HG03097 (cell line): ENCODE measurements at regions not wholly inside any gene's neighbourhood (a gene's known extent, or its start where the extent isn't known, plus 50 kb on each side); places are given as distances from the start of the nearest gene placed in this dataset.

Experiments
- ATAC-seq: cut with Tn5 transposase; IDR thresholded peaks from one replicate; pipeline ENCODE4 v1.9.1; 2021; ENCODE audit not compliant: unreplicated experiment, low FRiP score

DNA sequence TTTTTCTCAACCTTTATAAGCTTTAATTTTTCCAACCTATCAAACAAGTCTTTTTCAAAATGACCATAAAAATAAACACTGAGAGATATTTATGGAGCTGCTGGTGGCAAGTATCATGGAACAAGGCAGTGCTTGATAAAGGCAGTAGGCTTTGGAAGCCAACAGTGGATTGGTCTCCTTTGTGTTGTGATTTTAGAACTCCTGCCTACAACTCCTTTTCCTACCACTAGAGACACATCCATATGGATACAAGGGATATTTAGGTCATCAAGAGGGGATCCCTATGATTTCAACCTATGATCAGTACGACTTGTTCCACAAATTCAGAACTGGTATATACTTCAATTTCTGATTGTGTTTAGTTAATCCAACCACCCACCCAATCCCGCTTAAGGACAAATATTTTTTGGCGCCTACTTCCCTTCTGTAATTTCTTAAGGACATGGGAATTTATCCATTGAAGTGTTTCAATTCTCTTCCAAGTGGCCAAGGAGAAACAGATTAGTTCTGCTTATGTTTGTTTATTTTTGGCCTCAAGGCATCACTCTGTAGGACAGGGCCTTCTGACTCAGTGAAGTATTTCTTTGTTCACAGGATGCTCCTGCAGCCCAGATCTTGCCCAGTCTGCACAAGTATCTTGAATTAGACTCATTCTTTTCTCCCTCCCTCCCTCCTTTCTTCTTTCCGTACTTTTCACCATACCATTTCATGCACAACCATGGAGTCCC is 2119.6 kb upstream of the PIK3C3 start:
- ATAC-seq, result no peak

DNA sequence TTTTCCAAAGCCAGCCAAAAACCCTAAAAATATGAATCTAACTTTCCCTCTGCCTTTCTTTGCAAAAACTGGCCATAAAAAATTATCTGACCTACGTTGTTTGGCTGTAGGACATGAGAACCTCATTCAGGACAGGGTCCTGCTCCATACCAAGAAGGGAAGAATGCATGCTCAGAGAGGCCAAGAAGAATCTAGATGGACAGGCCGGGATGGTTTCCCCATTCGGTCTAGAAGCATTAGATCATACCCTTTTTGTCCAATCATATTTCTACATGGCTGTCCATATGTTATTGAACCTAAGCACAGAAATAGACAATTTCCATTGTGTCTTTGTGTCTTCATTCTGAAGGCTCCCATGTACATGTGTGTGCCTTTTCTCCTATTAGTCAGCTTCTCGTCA is 2120.4 kb upstream of the PIK3C3 start:
- ATAC-seq, result no peak

DNA sequence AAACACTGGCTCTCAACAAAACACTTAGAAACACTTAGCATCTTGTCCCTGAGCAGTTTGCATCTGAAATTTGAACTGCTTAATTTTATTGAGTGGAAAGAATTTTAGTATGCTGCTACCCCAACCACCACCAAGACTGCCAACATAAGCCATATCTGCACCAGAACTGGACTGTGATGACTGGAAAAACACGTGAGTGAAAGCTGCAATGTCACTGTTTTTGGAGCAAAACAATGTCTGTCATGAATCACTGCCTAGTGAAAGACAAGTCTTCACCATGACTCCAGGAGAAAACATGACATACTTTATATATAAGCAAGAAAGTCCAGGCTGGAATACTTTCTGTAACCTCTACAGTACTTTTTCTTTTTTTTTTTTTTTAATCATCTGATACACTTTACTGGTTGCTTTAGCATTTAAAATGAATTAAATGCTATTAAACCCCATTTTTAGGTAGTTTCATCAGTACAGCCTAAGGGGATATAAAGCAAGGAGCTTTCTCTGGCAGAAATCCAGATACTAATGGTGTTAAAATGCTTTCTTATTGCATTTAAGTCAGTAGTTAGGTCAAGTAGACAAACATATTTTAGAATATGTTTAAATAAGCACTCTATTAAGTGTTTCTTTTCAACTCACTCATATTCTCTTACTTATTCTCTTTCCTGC is 2129.4 kb upstream of the PIK3C3 start:
- ATAC-seq, result no peak

DNA sequence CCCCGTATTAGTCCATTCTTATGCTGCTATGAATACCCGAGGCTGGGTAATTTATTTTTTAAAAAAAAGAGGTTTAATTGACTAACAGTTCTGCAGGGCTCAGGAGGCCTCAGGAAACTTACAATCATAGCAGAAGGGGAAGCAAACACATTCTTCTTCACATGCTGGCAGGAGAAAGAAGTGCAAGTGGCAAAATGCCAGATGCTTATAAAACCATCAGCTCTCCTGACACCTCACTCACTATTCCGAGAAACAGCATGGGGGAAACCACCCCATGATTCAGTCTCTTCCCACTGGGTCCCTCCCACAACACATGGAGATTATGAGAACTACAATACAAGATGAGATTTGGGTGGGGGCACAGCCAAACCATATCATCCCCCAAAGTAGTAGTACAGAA is 2148.5 kb upstream of the PIK3C3 start:
- no peak for ATAC-seq

DNA sequence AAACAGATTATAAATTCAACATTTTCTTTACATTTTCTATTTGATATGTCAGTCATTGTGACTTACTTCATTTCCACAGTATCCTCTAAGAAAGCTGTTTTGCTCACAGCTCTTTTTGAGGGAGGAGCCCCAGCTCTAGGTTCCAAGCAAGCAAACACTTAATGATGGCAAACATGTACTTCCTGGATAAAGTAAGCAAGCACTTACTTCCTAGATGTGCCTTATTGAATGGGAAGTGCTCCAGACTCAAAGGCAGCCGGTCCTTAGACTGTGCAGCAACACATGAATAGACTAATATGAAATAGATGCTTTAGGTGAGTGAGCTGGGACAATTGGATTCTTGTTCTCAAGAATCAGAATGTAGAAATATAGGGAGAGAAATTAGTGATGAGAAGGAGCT is 2149.8 kb upstream of the PIK3C3 start:
- no peak for ATAC-seq

DNA sequence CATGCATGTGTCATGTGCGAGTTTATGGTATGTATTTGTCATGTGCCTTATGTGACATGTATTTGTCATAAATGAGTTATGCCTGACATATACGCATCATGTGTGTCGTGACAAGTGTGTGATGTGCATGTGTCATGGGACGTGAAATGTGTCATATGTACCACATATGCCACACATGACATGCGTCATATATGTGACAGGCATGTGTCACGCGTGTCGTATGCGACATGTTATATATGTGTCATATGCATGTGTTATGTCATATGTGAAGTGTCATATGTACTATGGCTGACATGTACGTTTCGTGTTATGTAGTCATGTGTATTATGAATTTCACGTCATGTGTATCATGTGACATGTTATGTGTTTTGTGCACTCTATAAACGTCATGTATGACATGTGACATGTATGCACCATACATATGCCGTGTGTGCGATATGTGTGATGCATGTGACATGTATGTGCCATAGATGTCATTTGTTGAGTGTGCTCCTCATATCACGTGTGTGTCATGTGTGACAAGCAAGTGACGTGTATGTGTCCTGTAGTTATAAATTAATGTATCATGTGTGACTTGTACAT is 2152.3 kb upstream of the PIK3C3 start:
- no peak for ATAC-seq

DNA sequence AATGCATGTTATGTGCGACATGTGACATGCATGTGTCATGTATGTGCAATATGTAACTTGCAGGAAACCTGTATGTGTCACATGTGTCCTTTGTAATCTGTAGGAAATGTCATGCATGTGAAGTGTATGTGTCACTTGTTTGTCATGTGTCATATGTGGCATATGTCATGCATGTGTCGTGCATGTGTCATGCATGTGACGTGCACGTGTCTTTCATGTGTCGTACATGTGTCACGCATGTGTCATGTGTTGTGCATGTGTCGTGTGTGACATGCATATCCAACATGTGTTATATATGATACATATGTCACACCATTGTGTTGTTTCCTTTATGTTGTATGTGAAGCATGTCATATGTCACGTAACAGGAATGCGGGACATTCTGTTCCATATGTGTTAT is 2153.2 kb upstream of the PIK3C3 start:
- no peak for ATAC-seq

DNA sequence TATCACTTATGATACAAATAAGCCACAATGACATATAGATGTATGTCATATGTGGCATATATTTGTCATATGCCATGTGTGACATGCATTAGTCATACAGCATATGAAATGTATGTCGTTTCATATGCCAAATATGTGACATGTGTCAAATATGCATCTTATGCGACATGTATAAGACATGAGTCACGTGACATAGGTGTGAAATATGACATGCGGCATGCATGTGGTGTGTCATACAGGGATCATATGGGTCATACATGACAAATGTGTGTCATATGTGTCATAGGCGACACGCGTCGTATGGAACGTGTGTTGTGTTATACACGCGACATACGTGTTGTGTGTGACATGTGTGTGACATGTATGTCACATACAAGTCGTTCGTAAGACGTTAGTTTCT is 2154.0 kb upstream of the PIK3C3 start:
- ATAC-seq, result no peak

DNA sequence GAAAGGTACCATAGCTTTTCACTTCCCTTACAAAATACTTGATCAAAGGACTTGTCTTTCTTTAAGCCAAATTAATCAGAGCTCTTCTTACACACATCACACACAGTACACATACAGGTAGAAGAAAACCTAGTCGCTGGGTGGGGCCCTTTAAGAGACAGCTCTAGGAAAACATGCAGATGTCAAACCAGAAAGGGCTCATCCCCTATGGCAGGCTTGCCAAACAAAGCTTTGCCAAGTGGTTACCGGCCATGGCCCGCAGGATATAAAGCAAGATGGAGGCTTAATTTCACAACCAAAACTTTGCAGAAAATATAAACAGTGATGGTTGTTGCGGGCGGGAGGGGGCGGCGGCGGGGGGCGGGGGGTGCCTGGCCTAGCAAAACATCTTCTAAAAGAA is 2156.0 kb upstream of the PIK3C3 start:
- ATAC-seq, result no peak

DNA sequence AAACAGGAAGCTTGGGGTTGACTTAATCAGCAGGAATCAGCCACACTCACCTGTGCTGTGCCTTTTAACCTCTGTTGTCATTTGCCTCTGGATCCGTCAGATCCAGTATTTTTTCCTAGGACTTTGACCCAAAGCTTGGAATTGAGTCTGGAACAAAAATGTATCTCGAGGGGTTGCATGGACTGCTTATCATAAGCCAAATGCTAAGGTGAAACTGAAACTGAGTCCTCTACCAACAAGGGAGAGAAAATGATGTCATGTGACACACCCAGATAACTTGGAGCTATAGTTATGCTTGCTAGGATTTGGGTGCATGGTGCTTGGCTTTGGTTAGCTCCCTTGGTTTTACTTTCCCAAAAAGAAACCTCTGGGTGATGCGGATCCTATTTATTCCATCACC is 2158.6 kb upstream of the PIK3C3 start:
- no peak for ATAC-seq

DNA sequence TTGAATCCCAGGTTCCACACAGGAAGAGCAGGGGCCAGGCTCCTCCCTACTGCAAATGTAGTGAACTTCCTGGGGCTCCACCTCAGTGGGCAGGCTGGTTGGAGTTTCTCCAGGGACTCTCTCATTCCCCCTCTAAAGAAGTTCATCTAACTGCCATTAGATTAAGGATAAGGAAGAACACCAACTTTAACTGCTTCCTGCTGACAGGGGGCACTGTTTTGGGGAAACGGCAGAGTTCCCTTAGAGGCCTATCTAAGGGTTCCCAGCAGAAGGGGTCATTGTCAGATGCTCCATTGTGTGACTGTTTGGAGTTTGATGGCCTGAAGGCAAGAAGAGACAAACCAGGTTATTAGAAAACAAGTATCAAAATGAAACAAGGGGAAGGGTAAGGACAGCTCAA is 2159.7 kb upstream of the PIK3C3 start:
- no peak for ATAC-seq

DNA sequence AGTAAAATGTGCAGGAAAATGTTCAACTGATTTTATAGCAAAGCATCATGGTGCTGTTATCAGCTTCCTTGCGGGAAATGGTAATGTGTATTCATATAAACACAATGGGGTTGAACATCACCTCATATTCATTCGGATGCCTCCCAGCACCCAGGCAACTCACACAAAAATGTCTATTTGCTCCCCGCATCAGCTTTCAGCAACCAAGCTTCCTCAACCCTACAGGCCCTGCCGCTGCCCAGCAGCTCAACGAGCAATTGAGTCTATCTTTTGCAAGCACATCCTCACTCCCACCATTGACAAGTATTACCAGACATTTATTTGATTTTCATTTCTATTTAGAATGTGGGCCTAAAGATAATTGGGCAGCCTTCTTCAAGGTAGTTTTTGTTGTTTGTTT is 2161.4 kb upstream of the PIK3C3 start:
- no peak for ATAC-seq

DNA sequence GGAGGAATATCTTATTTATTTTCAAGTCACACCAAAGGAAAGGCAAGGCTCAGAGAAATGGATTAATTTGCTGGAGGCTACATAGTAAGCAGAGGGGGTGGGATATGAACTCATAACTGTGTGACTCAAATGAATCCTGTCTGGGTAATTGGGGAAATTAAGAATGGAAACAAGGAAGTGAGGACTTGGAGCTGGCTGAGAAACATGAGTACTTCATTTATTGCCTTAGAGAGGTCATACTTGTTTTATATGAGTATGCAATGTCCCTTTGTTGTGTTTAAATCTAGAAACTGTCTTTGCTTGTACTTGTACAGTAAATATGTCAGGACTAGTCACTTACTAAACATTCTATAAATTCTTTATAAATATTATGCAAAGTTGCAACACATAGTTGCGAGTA is 2166.7 kb upstream of the PIK3C3 start:
- ATAC-seq, result no peak

DNA sequence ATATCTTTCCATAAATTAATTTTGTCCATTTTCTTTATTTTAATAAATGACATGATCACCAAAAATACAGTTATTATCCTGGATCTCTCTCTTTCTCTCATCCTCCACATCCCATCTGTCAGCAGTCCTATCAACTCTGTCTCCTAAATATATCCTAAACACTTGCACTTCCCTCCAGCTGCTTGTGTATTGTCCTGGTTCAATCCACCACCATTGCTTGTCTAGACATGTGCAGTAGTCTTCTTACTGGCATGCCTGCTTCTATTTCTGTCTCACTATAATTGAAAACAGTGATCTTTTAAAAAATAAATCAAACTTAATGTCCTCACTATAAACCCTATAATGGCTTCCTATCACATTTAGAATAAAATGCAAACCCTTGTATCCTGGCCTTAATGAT is 2168.6 kb upstream of the PIK3C3 start:
- ATAC-seq, result no peak

DNA sequence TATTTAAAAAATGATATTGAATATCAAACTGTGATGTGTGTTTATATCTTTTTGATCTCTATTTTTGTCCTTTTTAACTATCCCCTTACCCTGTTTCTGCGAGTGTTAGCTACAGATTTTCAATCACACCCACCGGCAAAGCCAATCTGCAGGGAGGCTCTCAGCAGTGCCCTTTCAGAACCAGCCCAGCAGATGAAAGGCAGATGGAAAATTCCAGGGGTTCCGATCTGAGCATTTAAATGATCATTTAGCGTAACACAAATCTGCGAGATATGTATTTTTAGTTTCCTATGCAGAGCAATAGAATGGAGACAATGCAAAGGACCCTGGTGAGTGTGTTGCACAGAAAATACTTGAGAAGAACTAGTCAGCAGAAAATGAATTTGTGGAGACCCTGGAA is 2170.5 kb upstream of the PIK3C3 start:
- ATAC-seq, result no peak

DNA sequence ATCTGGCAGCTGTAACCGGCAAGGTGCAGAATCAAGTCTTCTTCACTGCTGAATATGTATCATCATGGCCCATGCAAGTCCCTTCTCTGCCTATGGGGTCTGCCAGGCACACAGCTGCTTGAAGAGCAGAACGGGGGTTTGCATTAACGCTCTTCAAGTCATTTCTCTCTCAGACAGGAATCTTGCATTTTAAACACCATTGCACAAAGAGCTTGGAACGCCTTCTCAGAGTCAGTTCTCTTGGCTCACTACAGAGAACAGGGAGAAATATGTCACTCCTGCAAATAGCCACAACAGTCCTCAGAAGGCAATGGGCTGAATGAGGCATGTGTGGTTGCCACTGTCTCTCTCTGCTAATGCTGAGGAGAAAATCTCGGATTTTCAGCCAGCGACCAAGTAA is 2173.5 kb upstream of the PIK3C3 start:
- ATAC-seq, result no peak

DNA sequence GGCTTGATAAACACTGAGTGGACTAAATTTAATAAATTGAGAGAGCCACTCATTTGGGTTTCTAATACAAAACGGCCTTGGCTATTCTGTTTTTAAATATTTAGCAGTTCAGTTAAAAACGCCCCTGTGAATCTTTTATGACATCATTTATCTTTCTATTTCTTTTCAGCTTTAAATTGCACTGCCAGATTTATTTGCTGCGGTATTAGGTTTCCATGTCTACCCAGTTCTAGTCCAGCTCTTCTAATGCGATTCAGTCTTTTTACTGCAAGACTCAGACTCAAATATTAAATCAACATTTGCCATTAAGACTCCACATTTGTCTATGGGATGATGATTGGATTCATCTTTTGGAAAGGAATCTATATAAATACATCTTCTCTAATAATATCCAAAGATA is 2174.3 kb upstream of the PIK3C3 start:
- ATAC-seq, result no peak

DNA sequence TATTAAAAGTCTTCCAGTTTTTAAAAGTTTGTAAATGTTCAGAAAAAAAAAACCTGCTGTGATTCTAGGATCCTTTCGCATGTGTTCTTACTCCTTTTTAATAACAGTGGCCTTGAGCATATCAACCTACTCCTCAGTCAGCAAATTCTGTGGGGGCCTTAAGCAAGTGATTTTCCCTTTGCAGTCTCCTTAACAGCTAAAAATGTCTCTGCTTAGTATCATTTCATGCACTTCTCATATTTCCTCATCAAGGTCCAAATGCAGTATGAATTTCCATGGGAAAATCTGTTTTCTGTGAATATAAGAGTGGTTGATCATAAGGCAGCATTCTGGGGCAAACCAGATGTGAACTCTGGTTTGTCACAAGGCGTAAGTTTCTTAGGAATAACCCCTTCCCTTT is 2175.1 kb upstream of the PIK3C3 start:
- no peak for ATAC-seq

DNA sequence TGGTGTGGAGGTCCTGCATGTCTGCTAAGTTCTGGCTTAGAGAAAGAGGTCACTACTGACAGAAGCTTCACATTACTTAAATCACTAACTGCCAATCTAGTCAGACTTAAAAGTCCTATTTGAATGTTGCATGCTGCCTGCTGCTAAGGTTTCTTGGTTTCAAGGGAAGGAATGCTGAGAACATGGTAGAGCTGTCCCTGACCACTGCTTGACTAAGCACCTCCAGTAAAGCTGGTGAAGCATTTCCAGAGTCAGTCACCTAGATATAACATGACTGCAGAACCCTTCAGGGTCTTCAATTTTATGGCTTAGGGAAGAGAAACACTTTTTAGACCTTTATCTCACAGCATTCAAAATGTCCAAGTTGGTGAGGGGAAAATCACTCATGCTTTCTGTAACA is 2178.3 kb upstream of the PIK3C3 start:
- no peak for ATAC-seq

DNA sequence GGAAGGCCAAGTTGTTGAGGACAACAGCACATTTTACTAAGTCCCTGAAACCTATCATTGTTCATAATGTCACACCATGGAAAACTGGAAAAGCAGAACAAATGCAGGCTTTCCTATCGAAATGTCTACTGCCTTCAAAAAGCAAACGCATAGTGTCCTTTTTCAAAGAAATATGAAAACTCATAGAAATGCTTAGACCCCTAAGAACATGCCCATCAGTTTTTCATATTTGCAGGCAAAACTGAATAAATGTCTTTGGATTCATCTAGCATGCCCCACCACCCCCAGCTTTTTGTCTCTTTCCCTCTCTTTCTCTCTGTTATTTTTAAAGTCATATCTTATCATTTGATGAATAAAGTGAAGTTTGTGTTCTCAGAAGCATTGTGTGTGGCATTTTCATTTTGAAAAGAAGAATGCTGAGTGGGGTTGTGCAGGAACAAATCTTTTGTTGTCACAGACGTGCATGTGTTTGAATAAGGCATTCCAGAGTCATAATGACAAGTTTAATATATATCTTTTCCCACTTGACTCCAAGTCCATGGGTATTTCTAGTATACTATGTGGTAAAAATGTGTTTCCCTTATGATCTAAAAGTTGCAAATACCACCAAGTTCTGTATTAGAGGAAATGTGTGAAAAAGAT is 2180.0 kb upstream of the PIK3C3 start:
- ATAC-seq, result no peak

DNA sequence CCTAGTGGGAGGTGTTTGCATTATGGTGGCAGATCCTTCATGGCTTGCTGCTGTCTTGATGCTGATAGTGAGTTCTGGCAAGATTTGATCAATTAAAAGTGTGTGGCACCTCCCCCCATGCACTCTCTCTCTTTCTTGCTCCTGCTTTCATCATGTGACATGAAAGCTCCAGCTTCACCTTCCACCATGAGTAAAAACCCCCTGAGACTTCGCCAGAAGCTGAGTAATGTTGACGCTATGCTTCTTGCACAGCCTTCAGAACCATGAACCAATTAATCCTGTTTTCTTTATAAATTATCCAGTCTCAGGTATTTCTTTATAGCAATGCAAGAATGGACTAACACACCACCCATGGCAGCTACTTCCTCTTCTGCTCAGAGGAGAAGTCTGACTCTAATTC is 2181.4 kb upstream of the PIK3C3 start:
- ATAC-seq, result no peak
